Loucy (cell line): ENCODE measurements at regions not wholly inside any gene's neighbourhood (a gene's known extent, or its start where the extent isn't known, plus 50 kb on each side); places are given as distances from the start of the nearest gene placed in this dataset.

Source experiments
- H2AFZ ChIP-seq: fragments of 200-600 bp; sonication (generic); 2 replicates; pipeline ENCODE4 v1.6.0; 2016; ENCODE audit warnings: antibody characterized with exemption, mild to moderate bottlenecking, low read length, moderate library complexity
- H3F3A ChIP-seq: fragments of 200-600 bp; 2 replicates; pipeline ENCODE4 v1.6.0; 2016; ENCODE audit warnings: antibody characterized with exemption, low read depth, mild to moderate bottlenecking
- H3K27me3 ChIP-seq: fragments of 200-600 bp; sonication (generic); 2 replicates; pipeline ENCODE4 v1.6.1; 2014; ENCODE audit warnings: low read length, mild to moderate bottlenecking; ENCODE audit not compliant: insufficient read depth, poor library complexity, severe bottlenecking
- H3K36me3 ChIP-seq: fragments of 200-600 bp; sonication (generic); 2 replicates; pipeline ENCODE4 v1.6.1; 2016; ENCODE audit warnings: low read length; ENCODE audit not compliant: insufficient read depth
- H3K4me1 ChIP-seq: fragments of 200-600 bp; sonication (generic); 2 replicates; pipeline ENCODE4 v1.5.1; 2014; ENCODE audit warnings: low read length, mild to moderate bottlenecking; ENCODE audit not compliant: insufficient read depth, poor library complexity, severe bottlenecking
- H3K4me2 ChIP-seq: fragments of 200-600 bp; sonication (generic); 2 replicates; pipeline ENCODE4 v1.6.0; 2014; ENCODE audit warnings: antibody characterized with exemption, low read length, low read depth, mild to moderate bottlenecking; ENCODE audit not compliant: poor library complexity, severe bottlenecking
- H3K4me3 ChIP-seq: fragments of 200-600 bp; sonication (generic); 2 replicates; pipeline ENCODE4 v1.5.1; 2014; ENCODE audit warnings: low read length, mild to moderate bottlenecking, mixed read lengths; ENCODE audit not compliant: poor library complexity, severe bottlenecking
- H3K79me2 ChIP-seq: fragments of 200-600 bp; sonication (generic); 2 replicates; pipeline ENCODE4 v1.6.1; 2014; ENCODE audit warnings: low read length; ENCODE audit not compliant: insufficient read depth
- H3K9ac ChIP-seq: fragments of 200-600 bp; sonication (generic); 2 replicates; pipeline ENCODE4 v1.6.0; 2014; ENCODE audit warnings: mild to moderate bottlenecking, low read depth, low read length, moderate library complexity; ENCODE audit not compliant: poor library complexity, severe bottlenecking
- H3K9me2 ChIP-seq: fragments of 200-600 bp; sonication (generic); replicated peaks from 2 replicates; pipeline ENCODE4 v1.6.1; 2016; ENCODE audit warnings: low read depth, low read length, mixed read lengths
- H3K9me3 ChIP-seq: fragments of 200-600 bp; sonication (generic); 2 replicates; pipeline ENCODE4 v1.6.1; 2014; ENCODE audit warnings: mild to moderate bottlenecking, antibody characterized with exemption, low read length, low read depth; ENCODE audit not compliant: insufficient read depth
- H4K20me1 ChIP-seq: fragments of 200-600 bp; sonication (generic); 2 replicates; pipeline ENCODE4 v1.6.0; 2014; ENCODE audit warnings: antibody characterized with exemption, low read length, mild to moderate bottlenecking; ENCODE audit not compliant: insufficient read depth, poor library complexity, severe bottlenecking
- CTCF ChIP-seq: fragments of 200-600 bp; sonication (generic); conservative IDR thresholded peaks from 2 replicates; pipeline ENCODE4 v1.5.1; 2014; ENCODE audit warnings: mild to moderate bottlenecking, antibody characterized with exemption, low read length
- EZH2phosphoT487 ChIP-seq: fragments of 200-600 bp; IDR thresholded peaks from 2 replicates; pipeline ENCODE4 v1.6.1; 2018; ENCODE audit warnings: antibody characterized with exemption, mild to moderate bottlenecking, moderate library complexity, borderline replicate concordance

DNA sequence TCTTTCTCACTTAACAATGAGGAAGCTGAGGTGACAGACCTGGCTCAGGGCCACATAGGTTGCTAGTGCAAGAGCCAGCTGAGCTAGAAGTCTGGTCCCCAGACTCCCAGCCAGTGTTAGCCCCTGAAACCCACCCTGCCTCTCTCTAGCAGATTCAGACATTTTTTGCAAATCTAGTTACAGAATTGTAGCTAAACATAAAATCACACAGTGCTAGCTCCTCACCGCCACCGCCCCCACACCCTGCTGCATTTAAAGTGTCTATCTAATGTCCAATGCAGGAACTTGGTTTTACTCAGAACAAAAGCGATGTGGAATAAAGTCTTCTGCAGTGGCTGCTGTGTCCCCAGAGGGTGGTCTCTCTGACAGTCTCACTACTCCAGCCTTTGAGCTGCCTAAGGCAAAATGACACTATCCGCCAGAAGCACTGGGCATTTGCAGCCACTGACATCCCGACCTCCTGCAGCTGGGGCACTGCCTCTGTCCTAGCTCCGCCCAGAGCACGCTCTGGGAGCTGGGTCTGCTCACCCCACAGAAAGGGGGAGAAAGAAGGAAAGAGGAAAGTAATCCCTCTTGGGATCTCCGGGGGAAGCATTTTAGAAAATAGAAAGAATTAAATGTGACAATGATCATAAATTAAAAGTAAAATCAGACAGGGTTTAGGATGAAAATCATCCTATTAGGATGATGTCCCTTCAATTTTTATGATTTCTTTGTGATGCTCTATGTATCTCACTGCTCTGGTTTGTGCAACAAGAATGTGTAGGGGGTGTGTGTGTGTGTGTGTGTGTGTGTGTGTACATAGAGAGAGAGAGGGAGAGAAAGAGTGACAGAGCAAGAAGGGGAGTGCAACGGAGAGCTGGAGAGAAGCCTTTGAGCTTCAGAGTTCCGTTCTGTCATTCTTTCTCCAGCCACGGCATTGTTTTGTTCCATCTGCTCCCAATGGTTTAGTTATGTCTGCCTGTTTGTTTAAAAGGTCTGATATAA lies 50.5 kb upstream of the ST8SIA3 start:
- Histone ChIP-seq H4K20me1 (no peaks in the 10 kb centered on the region), H3K36me3 (no peaks in the 10 kb centered on the region), H3K4me1 (no peaks in the 10 kb centered on the region), H3F3A (no peaks in the 10 kb centered on the region), H2AFZ (no peak overlapping the region), H3K79me2 (no peaks in the 10 kb centered on the region), H3K4me3 (no peak overlapping the region), H3K27me3 (no peaks in the 10 kb centered on the region), H3K9me2 (no peaks in the 10 kb centered on the region), H3K4me2 (no peak overlapping the region), H3K9ac (no peak overlapping the region), H3K9me3 (no peaks in the 10 kb centered on the region)
- TF ChIP-seq EZH2phosphoT487 = no peak
- no peak for TF ChIP-seq CTCF
